GM19043 (cell line): ENCODE measurements at regions not wholly inside any gene's neighbourhood (a gene's known extent, or its start where the extent isn't known, plus 50 kb on each side); places are given as distances from the start of the nearest gene placed in this dataset.

ENCODE experiments used
- ATAC-seq: cut with Tn5 transposase; IDR thresholded peaks from one replicate; pipeline ENCODE4 v1.9.1; 2021; ENCODE audit warnings: low read depth; ENCODE audit not compliant: unreplicated experiment

DNA sequence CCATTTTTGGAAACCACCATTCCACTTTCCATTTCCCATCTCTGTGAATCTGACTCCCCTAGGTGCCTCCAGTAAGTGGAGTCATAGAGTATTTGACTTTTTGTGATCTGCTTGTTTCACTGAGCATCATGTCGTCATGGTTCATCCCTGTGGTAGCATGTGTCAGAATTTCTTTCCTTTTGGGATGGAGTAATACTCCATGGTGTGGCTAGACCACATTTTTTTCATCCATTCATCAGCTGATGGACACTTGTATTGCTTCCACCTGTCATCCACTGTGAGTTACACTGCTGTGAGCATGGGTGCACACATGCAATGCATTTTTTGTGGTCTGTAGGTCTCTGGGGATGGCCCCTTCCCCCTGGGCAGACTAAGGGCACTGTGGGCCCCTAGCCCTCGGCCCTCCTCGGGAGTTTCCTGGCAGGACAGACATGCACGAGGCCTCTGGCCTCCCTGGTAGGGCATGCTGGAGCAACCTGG, 115.9 kb downstream of the GADD45G start:
- ATAC-seq = no peak

DNA sequence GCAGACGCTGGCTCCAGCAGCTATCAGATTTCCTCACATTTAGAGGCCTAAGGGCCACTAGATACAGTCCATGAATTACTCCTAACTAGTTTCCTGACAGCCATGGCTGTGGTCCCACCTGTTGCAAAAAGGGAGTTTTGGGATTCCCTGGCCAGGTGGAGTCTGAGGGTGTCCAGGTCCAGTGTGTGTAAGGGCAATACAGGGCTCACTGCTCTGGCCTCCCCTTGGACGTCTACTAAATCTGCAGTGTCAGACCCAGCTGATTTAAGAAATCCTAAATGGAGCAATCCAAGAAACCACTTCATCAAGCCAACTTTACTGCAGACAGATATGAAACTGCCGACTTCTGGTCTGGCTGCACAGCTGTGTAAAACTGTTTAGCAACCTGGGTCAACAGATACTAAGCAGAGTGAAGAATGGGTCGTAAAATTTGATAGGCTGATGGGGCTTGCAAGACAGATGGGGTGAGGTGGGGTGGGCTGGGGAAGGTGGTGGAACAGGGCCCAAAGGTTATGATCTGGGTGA, 116.4 kb downstream of the GADD45G start:
- no peak for ATAC-seq

DNA sequence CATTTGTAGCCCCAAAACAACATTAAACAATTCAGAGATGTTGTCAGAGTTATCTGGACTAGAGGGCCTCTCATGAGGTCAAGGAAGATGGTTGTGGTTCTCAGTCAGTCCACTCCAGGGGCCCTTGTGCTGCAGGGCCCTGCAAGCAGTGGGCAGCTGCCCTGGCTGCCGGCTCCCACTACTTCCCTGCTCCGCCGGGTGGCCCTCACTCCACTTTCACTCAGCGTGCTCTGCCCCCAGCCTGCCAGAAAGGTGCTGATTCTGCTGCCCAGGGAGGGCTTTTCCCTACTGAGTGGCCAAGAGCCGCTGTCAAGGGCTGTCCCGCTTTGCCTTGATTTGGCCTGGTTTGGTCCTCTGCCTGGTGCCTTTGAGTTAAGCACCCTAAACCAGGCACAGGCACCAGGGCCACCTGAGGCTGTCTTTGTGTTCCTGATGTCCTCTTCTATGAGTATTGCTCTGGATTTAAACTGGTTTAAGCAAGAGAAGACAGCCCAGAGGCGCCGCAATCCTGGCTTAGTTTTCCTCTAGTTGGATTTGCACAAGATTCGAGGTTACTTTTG, 117.2 kb downstream of the GADD45G start:
- no peak for ATAC-seq

DNA sequence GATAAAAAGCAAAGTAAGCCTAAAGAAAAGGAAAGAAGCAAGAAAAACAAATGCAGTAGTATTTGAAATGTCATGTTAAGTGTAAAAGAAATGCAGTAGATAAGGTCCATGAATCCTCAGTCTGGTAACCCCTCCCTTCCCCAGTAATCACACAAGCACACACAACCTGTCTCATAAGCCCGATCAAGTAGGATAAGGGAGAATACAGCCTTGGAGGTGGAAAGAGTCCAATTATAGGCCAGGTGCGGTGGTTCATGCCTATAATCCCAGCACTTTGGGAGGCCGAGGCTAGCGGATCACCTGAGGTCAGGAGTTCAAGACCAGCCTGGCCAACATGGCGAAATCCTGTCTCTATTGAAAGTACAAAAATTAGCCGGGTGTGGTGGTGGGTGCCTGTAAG, 117.9 kb downstream of the GADD45G start:
- no peak for ATAC-seq

DNA sequence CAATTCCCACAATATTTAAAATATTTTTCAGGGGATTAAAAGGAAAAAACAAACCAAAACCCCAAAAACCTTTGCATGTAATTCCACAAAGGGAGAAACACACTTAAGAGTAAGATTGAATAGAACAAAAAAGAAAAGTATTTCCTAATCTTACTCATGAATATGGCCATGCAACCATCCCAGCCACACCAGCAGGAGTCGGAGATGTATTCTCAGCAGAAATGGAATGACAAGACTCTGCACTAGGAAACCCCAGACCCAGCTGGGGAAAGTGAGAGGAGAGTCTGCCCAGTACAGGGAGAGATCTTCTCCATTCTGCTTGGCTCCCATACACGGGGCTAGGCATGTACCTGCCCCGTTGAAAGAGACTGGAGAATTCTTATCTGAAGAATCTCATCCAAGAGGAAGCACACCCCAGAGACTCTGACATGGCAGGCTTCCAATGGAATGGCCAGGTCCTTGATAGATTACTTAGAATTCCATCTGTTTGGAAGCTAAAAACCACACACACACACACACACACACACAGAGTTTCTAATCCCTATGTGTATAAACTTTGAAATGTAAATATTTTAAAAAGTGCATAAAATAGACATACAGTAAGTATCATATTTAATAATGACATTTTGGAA, 118.8 kb downstream of the GADD45G start:
- ATAC-seq = no peak

DNA sequence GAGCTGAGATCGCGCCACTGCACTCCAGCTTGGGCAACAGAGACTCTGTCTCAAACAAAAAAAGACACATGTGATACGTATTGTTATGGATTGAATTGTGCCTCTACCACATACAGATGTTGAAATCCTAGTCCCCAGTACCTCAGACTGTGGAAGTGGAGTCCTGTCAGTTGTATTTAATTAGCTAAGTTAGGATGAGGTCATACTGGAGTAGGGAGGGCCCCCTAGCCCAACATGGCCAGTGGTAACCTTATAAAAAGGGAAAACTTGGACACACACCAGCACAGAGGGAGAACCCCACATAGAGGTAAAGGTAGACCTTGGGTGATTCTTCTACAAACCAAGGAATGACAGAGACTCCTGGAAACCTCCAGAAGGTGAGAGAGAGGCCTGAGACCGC, 119.8 kb downstream of the GADD45G start:
- no peak for ATAC-seq

DNA sequence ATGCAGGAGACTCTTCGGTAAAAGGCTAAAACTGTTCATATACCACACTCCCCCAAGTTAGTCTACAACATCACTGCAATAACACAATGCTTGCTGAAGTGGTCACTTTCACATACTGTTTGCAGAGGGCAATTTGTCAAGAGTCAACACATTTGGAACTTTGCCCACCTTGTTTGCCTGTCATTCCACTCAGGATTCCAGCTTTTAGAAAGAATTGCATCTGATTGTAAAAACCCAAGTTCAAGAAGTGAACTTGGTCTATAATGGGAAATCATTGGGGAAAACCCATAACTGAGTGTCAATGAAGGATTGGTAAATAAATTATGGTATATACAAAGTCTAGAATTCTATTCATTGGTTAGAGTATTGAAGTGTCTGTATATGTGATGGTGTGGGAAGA, 120.5 kb downstream of the GADD45G start:
- no peak for ATAC-seq

DNA sequence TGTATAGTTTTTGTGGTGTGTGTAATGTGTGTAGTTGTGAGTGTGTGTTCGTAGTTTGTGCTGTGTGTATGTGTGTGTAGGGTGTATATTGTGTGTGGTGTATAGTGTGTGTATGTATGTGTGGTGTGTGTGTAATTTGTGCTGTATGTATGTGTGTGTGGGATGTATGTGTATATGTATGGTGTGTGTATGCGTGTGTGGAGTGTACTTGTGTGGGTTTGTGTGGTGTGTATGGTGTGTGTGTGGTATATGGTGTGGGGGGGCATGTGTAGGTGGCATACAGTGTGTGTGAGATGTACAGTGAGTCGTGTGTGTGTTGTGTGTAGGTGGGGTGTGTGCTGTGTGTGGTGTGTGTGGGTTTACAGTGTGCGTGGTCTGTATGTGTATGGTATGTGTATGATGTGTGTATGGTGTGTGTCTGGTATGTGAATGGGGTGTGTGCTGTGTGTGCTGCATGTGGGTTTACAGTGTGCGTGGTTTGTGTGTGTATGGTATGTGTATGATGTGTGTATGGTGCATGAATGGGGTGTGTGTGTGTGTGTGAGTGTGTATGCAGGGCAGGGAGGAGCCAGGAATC, 125.2 kb downstream of the GADD45G start:
- no peak for ATAC-seq

DNA sequence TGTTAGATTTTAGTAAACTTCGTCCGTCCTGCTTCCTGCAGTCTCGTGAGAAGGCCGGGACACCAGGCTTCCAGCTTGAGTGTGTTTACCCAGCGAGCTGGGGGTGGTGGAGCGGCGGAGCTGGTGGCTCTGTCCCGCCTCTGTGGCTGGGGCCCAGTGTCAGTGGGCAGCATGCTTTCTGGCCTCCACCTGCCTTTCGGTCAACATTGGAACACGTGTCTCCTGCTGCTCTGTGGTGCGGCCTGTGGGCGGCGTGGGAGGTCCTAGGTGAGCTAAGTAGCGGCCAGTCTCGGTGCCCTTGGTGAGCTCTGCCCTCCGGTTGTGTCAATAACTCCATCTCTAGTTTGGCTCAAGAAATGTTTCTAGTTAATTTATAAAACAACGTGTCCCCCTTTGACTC, 125.9 kb downstream of the GADD45G start:
- no peak for ATAC-seq

DNA sequence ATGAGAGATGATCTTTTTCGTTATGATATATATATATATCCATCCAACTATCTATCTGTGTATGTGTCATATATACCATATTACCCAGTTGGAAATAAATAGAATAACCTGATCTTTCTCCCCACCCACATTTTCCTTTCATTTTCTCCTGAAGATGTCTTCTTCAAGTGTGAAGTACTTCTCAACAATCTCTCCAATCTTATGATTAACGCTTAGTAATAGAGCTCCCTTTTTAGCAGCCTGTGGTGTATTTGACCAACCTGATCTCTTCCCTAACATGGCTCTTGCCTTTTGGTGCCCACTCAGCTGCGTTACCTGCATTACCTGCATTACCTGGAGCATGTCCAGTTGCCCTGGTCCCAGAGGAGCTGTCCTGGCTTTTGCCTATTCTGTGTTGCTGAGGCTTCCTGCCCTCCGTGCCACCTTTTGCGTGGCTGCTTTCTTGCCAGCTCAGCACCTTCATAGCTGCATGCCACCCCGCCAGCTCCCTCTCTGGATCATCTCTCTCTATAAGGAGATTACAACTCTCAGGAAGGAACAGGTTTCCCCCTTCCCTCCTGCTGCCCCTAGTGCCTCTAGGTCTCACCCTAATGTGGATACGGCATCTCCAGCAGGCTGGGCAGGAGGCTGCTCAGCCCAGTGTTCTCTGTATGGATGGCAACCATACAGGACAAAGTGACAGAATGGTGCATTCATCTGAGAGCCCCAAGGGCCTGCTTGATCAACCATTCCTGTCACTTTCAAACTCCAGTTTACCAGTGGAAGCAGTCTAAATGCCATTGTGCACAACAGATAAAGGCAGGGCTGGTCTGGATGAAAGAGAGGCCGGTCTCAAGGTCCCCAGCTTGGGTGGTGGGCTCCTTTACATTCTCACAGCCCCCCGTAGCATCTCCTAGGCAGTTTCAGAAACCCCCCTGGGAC, 126.7 kb downstream of the GADD45G start:
- no peak for ATAC-seq

DNA sequence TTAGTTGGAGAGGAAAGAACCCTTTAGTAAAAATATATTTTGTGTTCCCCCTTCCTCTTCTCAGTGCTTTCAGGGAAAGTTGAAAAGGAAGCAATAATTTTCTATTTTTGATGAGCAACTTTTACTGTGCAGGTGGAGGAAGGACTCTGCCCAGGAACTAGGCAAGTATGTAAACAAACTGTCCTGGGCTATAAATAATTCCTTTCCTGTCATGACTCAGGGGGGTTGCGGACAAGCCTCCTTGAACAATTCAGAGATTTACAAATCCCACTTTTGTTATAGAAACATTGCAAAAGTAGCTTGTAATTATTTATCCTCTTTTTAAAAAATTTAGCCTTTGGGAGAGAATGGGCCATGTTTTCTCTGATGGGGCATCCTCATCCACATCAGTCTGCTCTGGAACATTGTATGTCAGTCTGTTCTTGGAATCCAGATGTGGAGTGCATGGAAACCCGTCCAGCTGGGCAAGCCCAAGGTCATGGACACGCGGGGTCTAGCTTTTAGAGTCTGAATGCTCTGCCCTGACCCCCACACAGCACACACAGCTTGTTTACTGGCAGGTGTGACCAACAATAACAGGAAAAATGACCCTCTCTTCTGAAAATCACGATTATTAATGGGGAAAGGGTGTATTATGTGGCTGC, 127.6 kb downstream of the GADD45G start:
- no peak for ATAC-seq

DNA sequence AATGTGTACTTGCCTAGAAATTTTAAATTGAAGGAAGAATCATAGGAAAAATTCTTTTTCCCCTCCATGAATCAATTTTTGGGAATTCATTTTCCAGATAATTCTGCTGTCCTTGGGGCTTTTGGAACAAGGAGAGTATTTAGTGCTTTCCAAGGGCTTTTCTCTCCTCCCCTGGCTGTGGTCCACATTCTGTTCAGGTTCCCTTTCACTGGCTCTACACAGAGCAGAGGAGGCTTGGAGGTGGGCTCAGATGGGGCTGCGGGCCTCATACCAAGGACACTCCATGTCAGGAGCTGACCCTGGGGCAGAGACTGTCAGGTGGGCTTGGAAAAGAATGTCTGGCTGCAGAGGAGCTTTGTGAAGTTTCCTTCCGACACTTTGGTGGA, 128.1 kb downstream of the GADD45G start:
- ATAC-seq = no peak

DNA sequence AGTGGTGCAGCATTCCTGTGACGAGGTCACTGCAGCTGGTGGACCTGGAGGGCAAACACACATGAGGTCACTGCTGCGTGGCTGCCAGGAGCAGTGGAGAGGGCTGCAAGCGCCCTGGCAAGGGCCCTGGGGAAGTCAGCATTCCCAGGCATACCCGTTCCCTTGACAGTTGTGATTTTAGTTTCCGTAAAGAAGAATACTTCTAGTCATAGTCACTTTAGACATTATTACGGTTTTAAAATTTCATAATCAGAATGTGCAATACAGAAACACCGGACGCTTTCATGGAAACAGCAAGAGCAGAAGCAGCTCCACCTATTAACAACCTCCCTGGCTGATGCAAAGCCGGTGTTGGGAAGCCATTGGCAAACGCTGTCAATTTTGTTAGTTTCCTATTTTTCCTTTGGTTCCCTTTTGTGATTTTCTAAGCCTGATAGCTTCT, 129.8 kb downstream of the GADD45G start:
- ATAC-seq = no peak

DNA sequence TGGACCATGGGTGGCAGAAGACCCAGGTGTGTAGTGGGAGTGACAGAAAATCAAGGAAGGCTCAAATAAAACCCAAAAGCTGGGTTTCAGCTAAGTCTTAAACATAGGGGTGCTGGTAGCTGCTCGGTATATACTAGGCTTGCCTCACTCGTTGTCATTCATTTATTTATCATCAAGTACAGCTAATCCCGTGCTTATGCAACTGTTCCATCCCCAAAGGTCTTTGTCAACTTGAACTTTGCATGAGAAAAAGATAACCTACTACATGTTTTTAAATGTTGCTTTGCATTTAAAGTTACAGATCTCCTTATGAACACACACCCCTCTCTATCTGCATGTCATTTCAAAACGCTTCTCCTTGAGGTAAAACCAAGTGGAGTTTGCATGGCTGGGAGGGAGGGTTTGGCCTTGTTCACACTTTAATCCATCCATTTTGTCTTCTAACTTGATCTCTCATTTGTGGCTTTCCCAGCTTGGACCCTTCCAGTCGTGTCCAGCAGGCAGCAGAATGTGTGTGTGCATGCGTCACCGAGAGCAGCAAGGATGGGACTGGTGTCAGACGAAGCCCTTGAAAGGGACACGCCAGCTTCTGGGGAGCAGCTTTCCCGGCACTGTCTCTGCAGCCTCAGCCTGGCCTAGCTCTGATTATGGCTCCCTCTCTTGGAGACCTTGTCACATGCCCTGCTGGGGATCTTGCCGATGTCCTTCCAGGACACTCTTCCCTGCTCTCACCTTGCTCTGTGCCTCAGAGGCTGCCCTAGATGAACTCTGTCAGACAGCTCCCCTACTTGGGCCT, 133.5 kb downstream of the GADD45G start:
- no peak for ATAC-seq

DNA sequence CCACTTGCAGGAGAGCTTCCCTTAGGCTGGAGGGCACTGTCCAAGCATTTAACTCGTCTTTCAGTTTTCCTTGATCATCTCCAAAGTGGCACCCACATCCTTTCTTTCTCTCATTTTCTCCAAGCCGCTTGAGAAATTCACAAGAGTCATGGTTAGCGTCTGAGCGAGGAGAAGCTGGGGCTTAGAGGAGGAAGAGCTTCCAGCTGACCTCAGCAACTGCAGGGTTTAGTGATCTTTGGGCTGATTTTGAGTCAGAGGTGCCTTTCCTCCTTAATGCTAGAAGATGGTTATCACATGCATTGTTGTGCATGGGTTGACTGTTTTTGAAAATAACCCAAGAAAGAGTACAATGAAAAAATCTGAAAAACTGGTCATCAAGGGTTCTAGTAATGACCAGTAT, 134.7 kb downstream of the GADD45G start:
- ATAC-seq = no peak

DNA sequence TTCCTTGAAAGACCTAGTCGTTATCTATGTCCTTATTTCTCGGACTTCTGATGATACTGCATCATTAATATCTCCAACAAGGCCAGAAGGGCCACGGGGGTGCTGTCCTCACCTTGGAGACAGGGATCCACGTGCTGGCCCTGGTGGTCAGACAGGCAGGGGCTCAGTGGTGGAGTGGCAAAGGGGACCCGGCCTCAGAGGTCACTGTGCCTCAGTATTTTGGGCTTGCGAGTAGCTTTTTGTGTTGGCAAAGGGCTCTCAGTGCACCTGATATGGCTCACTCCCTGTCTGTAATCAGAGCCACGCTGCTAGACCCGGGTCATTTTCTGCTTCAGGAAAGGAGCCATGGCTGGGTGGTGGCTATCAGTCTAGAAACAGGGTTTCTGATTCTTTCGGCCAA, 135.1 kb downstream of the GADD45G start:
- ATAC-seq = no peak

DNA sequence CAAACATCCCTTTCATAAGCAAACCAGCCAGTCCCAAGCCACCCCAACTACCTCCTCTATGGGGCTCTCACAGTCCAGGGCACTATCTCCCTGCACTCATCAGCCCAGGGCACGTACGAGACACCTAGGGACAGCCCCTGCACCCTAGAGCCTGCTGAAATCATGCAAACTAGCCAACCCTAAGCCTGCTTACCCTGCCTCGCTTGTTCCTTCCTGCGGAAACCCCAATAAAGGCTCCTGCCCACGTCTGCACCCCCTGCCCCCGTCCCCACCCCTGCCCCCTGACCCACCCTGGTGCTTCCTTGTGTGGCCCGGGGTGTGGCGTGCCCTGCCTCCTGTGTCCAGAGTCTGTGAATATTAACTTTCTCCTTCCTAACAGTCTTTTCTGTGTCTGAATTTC, 135.9 kb downstream of the GADD45G start:
- peak; percentile 68 for ATAC-seq

DNA sequence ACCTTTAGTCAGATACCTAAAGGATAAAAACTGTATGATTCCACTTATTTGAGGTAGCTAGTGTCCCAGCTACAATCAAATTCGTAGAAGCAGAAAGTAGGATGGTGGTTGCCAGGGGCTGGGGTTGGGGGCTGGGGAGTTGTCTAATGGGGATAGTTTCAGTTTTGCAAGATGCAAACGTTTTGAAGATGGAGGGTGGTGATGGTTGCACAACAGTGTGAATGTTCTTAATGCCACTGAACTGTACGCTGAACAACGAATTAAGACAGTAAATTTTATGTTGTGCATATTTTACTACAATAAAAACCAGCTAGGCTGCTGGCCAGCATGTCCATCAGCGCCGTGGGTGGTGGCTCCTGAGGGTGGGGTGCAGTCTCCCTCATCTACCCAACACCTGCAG, 137.8 kb downstream of the GADD45G start:
- ATAC-seq = no peak

DNA sequence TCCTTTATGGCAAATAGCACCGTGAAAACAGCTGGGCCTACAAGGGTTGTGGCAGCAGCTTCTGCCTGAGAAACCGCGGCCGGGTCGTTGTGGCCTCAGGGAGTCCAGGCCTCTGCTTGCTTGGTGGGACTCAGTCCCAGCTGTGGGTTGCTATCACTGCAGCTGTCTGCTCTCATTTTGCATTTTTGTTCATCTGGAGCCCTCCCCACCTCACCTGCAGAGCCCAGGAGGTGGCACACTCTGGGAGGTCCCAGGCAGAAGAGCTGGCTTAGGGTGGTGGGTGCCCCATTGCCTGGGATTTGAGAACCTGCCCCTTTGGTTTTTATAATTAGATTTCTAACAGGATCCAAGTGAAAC, 138.4 kb downstream of the GADD45G start:
- peak; percentile 44 for ATAC-seq
